ENCODE measurements at regions not wholly inside any gene's neighbourhood (a gene's known extent, or its start where the extent isn't known, plus 50 kb on each side); places are given as distances from the start of the nearest gene placed in this dataset.

GRCh38 chr14:41418851-41419250 is 187.8 kb upstream of the LRFN5 start:
- Histone ChIP-seq H3K27me3 (ENCODE audit: control insufficient read depth, insufficient read depth, low read length) (no peaks in the 10 kb centered on the region), H3K9ac (ENCODE audit: insufficient read depth, low read length) (no peak overlapping the region), H2AFZ (ENCODE audit: low read length) (no peak overlapping the region), H3K4me1 (ENCODE audit: control insufficient read depth, extremely low read depth, insufficient read depth, low read length) (no peaks in the 10 kb centered on the region), H3K4me3 (replicated peaks in 1 of 4; ENCODE audit: control extremely low read depth in 1 of 4, insufficient read depth in 1 of 4, low read depth in 3 of 4, low read length in 4 of 4) (no peak overlapping the region), H3K36me3 (ENCODE audit: control insufficient read depth, insufficient read depth, low read length) (no peaks in the 10 kb centered on the region), H3K9me3 (ENCODE audit: control insufficient read depth, insufficient read depth, low read depth, low read length) (no peaks in the 10 kb centered on the region), H4K20me1 (ENCODE audit: control insufficient read depth, extremely low read depth, insufficient read depth, low read length) (no peaks in the 10 kb centered on the region), H3K4me2 (ENCODE audit: extremely low read depth, insufficient read depth, low read length) (no peak overlapping the region), H3K27ac (ENCODE audit: insufficient read depth, low read length) (no peak overlapping the region), H3K79me2 (ENCODE audit: control insufficient read depth, insufficient read depth, low read length) (no peaks in the 10 kb centered on the region)
- TF ChIP-seq EZH2 (IDR thresholded peaks at IDR 0.05; ENCODE audit: low read length, missing control alignments) = no peak
- no peak for DNase-seq (ENCODE audit: low read depth in 2 of 2)

- no peaks in the 10 kb centered on the region for H3K36me3 ChIP-seq (ENCODE audit: control insufficient read depth, insufficient read depth, low read length)
- no peak overlapping the region for H3K4me2 ChIP-seq (ENCODE audit: extremely low read depth, insufficient read depth, low read length)
- no peak for DNase-seq (ENCODE audit: low read depth in 2 of 2)
- H3K9ac ChIP-seq (ENCODE audit: insufficient read depth, low read length) = no peak overlapping the region
- H3K9me3 ChIP-seq (ENCODE audit: control insufficient read depth, insufficient read depth, low read depth, low read length) = no peaks in the 10 kb centered on the region
- H4K20me1 ChIP-seq (ENCODE audit: control insufficient read depth, extremely low read depth, insufficient read depth, low read length) = no peaks in the 10 kb centered on the region
- no peak overlapping the region for H3K27ac ChIP-seq (ENCODE audit: insufficient read depth, low read length)
- H3K4me3 ChIP-seq (replicated peaks in 1 of 4; ENCODE audit: control extremely low read depth in 1 of 4, insufficient read depth in 1 of 4, low read depth in 3 of 4, low read length in 4 of 4) = no peak overlapping the region
- no peaks in the 10 kb centered on the region for H3K4me1 ChIP-seq (ENCODE audit: control insufficient read depth, extremely low read depth, insufficient read depth, low read length)
- no peaks in the 10 kb centered on the region for H3K79me2 ChIP-seq (ENCODE audit: control insufficient read depth, insufficient read depth, low read length)
- TF ChIP-seq CTCF (conservative IDR thresholded peaks at IDR 0.05 in 1 of 2, IDR thresholded peaks at IDR 0.05 in 1 of 2; ENCODE audit: low read depth in 1 of 2, low read length in 2 of 2) = no peak
- no peak for TF ChIP-seq EZH2 (IDR thresholded peaks at IDR 0.05; ENCODE audit: low read length, missing control alignments)
- no peak overlapping the region for H2AFZ ChIP-seq (ENCODE audit: low read length)
- H3K27me3 ChIP-seq (ENCODE audit: control insufficient read depth, insufficient read depth, low read length) = no peaks in the 10 kb centered on the region
Measured at GRCh38 chr14:41409806-41410205, 196.9 kb upstream of the LRFN5 start.

GRCh38 chr14:41404126-41404525 is 202.6 kb upstream of the LRFN5 start:
- peak in 1 of 2 donors; percentile 11 for DNase-seq (ENCODE audit: low read depth in 2 of 2)
- Histone ChIP-seq H3K27ac (ENCODE audit: insufficient read depth, low read length) (no peak overlapping the region), H3K4me2 (ENCODE audit: extremely low read depth, insufficient read depth, low read length) (no peak overlapping the region), H3K4me3 (replicated peaks in 1 of 4; ENCODE audit: control extremely low read depth in 1 of 4, insufficient read depth in 1 of 4, low read depth in 3 of 4, low read length in 4 of 4) (no peak overlapping the region), H3K9ac (ENCODE audit: insufficient read depth, low read length) (no peak overlapping the region), H4K20me1 (ENCODE audit: control insufficient read depth, extremely low read depth, insufficient read depth, low read length) (no peaks in the 10 kb centered on the region), H3K79me2 (ENCODE audit: control insufficient read depth, insufficient read depth, low read length) (no peaks in the 10 kb centered on the region), H3K9me3 (ENCODE audit: control insufficient read depth, insufficient read depth, low read depth, low read length) (no peaks in the 10 kb centered on the region), H3K27me3 (ENCODE audit: control insufficient read depth, insufficient read depth, low read length) (no peaks in the 10 kb centered on the region), H2AFZ (ENCODE audit: low read length) (no peak overlapping the region), H3K36me3 (ENCODE audit: control insufficient read depth, insufficient read depth, low read length) (no peaks in the 10 kb centered on the region), H3K4me1 (ENCODE audit: control insufficient read depth, extremely low read depth, insufficient read depth, low read length) (no peaks in the 10 kb centered on the region)
- no peak for TF ChIP-seq EZH2 (IDR thresholded peaks at IDR 0.05; ENCODE audit: low read length, missing control alignments)
- no peak for TF ChIP-seq CTCF (conservative IDR thresholded peaks at IDR 0.05 in 1 of 2, IDR thresholded peaks at IDR 0.05 in 1 of 2; ENCODE audit: low read depth in 1 of 2, low read length in 2 of 2)

Data from fibroblast of lung (primary cell).